ENCODE measurements at regions not wholly inside any gene's neighbourhood (a gene's known extent, or its start where the extent isn't known, plus 50 kb on each side); places are given as distances from the start of the nearest gene placed in this dataset.

GRCh38 chr13:55990631-55991030 is 1150.1 kb upstream of the PRR20A start:
- Mint-ChIP-seq H3K4me3 (ENCODE audit: unreplicated experiment) (no peak overlapping the region), H3K27ac (ENCODE audit: unreplicated experiment) (no peak overlapping the region), H3K9me3 (ENCODE audit: unreplicated experiment) (no peaks in the 10 kb centered on the region), H3K27me3 (ENCODE audit: unreplicated experiment) (no peaks in the 10 kb centered on the region), H3K4me1 (ENCODE audit: unreplicated experiment) (no peaks in the 10 kb centered on the region), H3K36me3 (ENCODE audit: low read depth, unreplicated experiment) (no peaks in the 10 kb centered on the region)
- TF ChIP-seq, protein P1, sequence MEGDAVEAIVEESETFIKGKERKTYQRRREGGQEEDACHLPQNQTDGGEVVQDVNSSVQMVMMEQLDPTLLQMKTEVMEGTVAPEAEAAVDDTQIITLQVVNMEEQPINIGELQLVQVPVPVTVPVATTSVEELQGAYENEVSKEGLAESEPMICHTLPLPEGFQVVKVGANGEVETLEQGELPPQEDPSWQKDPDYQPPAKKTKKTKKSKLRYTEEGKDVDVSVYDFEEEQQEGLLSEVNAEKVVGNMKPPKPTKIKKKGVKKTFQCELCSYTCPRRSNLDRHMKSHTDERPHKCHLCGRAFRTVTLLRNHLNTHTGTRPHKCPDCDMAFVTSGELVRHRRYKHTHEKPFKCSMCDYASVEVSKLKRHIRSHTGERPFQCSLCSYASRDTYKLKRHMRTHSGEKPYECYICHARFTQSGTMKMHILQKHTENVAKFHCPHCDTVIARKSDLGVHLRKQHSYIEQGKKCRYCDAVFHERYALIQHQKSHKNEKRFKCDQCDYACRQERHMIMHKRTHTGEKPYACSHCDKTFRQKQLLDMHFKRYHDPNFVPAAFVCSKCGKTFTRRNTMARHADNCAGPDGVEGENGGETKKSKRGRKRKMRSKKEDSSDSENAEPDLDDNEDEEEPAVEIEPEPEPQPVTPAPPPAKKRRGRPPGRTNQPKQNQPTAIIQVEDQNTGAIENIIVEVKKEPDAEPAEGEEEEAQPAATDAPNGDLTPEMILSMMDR (IDR thresholded peaks at IDR 0.05; ENCODE audit: unreplicated experiment) = no peak
- DNase-seq (ENCODE audit: low spot score) = no peak

DNA sequence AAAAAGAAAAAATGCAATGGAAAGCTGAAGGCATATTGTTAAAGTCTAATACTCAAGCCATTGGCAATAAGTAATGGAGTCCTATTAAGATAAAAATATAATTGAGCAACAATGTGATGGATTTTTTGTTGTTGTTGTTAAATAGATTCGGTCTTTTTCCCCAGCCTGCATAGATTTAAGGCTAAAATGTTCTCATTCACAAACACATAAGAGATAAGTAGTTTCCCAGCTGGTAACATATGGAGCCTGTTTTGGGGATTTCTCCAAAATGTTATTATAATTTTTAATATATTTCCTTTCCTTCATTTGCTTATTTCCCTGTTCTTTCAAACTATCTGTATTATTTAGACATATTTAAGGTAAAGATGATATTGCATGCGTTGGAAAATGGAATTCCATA is 1149.1 kb upstream of the PRR20A start:
- Mint-ChIP-seq H3K36me3 (ENCODE audit: low read depth, unreplicated experiment) (no peaks in the 10 kb centered on the region), H3K27me3 (ENCODE audit: unreplicated experiment) (no peaks in the 10 kb centered on the region), H3K9me3 (ENCODE audit: unreplicated experiment) (no peaks in the 10 kb centered on the region), H3K4me3 (ENCODE audit: unreplicated experiment) (no peak overlapping the region), H3K4me1 (ENCODE audit: unreplicated experiment) (no peaks in the 10 kb centered on the region), H3K27ac (ENCODE audit: unreplicated experiment) (no peak overlapping the region)
- no peak for DNase-seq (ENCODE audit: low spot score)
- TF ChIP-seq, protein P1 (IDR thresholded peaks at IDR 0.05; ENCODE audit: unreplicated experiment) = no peak

GRCh38 chr13:55992145-55992544 is 1148.6 kb upstream of the PRR20A start:
- Mint-ChIP-seq H3K4me1 (ENCODE audit: unreplicated experiment) (no peaks in the 10 kb centered on the region), H3K9me3 (ENCODE audit: unreplicated experiment) (no peaks in the 10 kb centered on the region), H3K27me3 (ENCODE audit: unreplicated experiment) (no peaks in the 10 kb centered on the region), H3K27ac (ENCODE audit: unreplicated experiment) (no peak overlapping the region), H3K36me3 (ENCODE audit: low read depth, unreplicated experiment) (no peaks in the 10 kb centered on the region), H3K4me3 (ENCODE audit: unreplicated experiment) (no peak overlapping the region)
- DNase-seq (ENCODE audit: low spot score) = no peak
- TF ChIP-seq, protein P1 (IDR thresholded peaks at IDR 0.05; ENCODE audit: unreplicated experiment) = no peak

GRCh38 chr13:55999709-56000108 is 1141.0 kb upstream of the PRR20A start:
- Mint-ChIP-seq H3K27ac (ENCODE audit: unreplicated experiment) (no peak overlapping the region), H3K27me3 (ENCODE audit: unreplicated experiment) (no peaks in the 10 kb centered on the region), H3K36me3 (ENCODE audit: low read depth, unreplicated experiment) (peaks cover 3% of the 10 kb centered on the region), H3K9me3 (ENCODE audit: unreplicated experiment) (peaks cover 5% of the 10 kb centered on the region), H3K4me1 (ENCODE audit: unreplicated experiment) (no peaks in the 10 kb centered on the region), H3K4me3 (ENCODE audit: unreplicated experiment) (no peak overlapping the region)
- TF ChIP-seq, protein P1 (IDR thresholded peaks at IDR 0.05; ENCODE audit: unreplicated experiment) = no peak
- DNase-seq (ENCODE audit: low spot score) = peak; percentile 9

DNA sequence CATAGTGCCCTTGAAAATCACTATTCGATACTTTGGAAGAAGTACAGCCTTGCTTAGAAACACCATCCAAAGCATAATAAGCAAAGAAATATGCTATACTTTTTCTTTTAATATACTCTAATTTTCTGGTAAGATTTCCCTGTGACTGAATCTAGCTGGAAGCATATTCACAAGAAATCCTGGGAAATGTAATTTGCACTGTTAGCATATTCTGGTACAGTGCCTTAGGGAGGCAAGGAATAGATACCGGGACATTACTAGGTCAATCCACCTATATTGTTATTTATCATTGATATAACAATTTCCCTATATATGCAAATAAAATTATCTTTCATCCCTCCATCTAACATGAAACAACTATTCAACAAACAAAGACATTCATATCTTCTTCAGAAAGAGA is 1131.3 kb upstream of the PRR20A start:
- TF ChIP-seq, protein P1 (IDR thresholded peaks at IDR 0.05; ENCODE audit: unreplicated experiment) = no peak
- H3K4me1 Mint-ChIP-seq (ENCODE audit: unreplicated experiment) = no peaks in the 10 kb centered on the region
- no peak overlapping the region for H3K27ac Mint-ChIP-seq (ENCODE audit: unreplicated experiment)
- H3K36me3 Mint-ChIP-seq (ENCODE audit: low read depth, unreplicated experiment) = no peaks in the 10 kb centered on the region
- no peaks in the 10 kb centered on the region for H3K27me3 Mint-ChIP-seq (ENCODE audit: unreplicated experiment)
- no peak overlapping the region for H3K4me3 Mint-ChIP-seq (ENCODE audit: unreplicated experiment)
- no peak for DNase-seq (ENCODE audit: low spot score)
- H3K9me3 Mint-ChIP-seq (ENCODE audit: unreplicated experiment) = no peaks in the 10 kb centered on the region
